Fibroblast of the aortic adventitia (primary cell): ENCODE measurements at regions not wholly inside any gene's neighbourhood (a gene's known extent, or its start where the extent isn't known, plus 50 kb on each side); places are given as distances from the start of the nearest gene placed in this dataset.
A peak's percentile ranks its signal among the peaks of the same experiment; 100 is the strongest.

Experiments
- DNase-seq: peaks from one replicate; pipeline ENCODE4 v3.0.0-alpha.2; 2010; ENCODE audit warnings: low read depth
- H3K4me3 ChIP-seq: 2 replicates; pipeline ENCODE4 v1.5.1; 2011; ENCODE audit warnings: low read depth, mild to moderate bottlenecking, control low read depth, low read length, moderate library complexity
- TF ChIP-seq, protein P1 (sequence below): IDR thresholded peaks from 2 replicates; pipeline ENCODE4 v1.5.1; 2011; ENCODE audit warnings: mild to moderate bottlenecking, low read length, control low read depth, inconsistent platforms; ENCODE audit not compliant: insufficient read depth

DNA sequence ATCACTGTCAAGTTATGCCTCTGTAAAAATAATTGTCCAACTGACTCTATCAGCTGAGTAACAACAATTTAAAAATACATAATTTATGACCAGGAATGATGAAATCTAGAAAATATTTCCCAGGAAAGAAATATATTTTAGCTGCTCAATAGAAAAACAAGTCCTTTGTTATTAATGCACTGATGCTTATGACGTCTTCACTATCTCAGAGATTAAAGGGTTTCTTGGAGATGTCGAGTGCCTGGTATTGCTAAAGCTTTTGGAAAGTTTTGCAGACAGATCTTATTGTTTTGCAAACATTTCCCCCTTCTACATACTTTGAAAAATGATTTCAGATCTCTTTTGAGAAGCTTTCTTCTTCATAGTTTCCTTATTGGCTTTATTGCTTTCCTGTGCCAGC is 154.6 kb upstream of the RPS6KA3 start:
- DNase-seq = peak; percentile 41
- TF ChIP-seq, protein P1, sequence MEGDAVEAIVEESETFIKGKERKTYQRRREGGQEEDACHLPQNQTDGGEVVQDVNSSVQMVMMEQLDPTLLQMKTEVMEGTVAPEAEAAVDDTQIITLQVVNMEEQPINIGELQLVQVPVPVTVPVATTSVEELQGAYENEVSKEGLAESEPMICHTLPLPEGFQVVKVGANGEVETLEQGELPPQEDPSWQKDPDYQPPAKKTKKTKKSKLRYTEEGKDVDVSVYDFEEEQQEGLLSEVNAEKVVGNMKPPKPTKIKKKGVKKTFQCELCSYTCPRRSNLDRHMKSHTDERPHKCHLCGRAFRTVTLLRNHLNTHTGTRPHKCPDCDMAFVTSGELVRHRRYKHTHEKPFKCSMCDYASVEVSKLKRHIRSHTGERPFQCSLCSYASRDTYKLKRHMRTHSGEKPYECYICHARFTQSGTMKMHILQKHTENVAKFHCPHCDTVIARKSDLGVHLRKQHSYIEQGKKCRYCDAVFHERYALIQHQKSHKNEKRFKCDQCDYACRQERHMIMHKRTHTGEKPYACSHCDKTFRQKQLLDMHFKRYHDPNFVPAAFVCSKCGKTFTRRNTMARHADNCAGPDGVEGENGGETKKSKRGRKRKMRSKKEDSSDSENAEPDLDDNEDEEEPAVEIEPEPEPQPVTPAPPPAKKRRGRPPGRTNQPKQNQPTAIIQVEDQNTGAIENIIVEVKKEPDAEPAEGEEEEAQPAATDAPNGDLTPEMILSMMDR = no peak
- H3K4me3 ChIP-seq = no peak overlapping the region

GRCh38 chrX:20420058-20420457 is 153.3 kb upstream of the RPS6KA3 start:
- DNase-seq = no peak
- H3K4me3 ChIP-seq = no peak overlapping the region
- TF ChIP-seq, protein P1 = no peak

DNA sequence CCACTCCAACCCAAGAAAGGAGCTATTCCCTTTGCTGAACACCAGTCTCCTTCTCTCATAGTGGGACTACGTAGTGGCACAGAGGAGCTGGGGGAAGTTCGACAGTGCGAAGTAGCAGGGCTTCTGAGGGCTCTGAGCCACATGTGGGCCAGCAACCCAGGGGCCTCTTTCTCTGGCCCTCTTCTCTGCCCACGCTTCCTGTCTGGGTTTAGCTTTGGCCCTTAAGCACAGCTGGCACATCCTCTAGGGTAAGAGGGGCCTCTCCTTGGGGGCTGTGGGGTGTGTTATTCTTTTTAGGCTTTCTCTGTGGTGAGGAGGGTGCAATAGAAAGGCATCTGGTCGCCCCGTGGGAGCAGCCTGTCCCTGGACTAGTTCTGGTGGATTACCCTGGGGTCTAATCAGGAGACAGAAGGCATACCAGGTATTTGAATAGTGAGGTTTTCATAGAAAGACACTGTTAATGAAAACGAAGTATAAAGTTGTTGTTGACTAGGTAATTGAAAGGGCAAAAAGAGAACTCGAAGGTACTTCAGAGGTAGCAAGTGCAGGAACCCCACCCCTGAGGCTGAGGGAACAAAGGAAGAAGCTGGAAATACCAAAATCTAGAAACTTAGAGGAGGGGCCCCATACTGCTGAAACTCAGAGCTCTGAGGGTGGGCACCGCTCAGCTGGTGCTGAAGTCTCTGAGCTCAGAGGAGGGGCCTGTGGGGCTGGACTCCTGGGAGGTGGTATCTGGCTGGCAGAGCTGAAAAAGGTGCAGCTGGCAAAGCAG is 151.9 kb upstream of the RPS6KA3 start:
- no peak overlapping the region for H3K4me3 ChIP-seq
- TF ChIP-seq, protein P1 = no peak
- no peak for DNase-seq

GRCh38 chrX:20414762-20415445 is 148.2 kb upstream of the RPS6KA3 start:
- H3K4me3 ChIP-seq = no peak overlapping the region
- no peak for DNase-seq
- TF ChIP-seq, protein P1 = no peak

GRCh38 chrX:20414066-20414465 is 147.4 kb upstream of the RPS6KA3 start:
- no peak overlapping the region for H3K4me3 ChIP-seq
- TF ChIP-seq, protein P1 = no peak
- peak; percentile 43 for DNase-seq

- TF ChIP-seq, protein P1 = no peak
- no peak for DNase-seq
- no peak overlapping the region for H3K4me3 ChIP-seq
Observed at GRCh38 chrX:20412871-20413486, 146.3 kb upstream of the RPS6KA3 start.
